Smooth muscle cell (in vitro differentiated cells): ENCODE measurements at regions not wholly inside any gene's neighbourhood (a gene's known extent, or its start where the extent isn't known, plus 50 kb on each side); places are given as distances from the start of the nearest gene placed in this dataset.
A peak's percentile ranks its signal among the peaks of the same experiment; 100 is the strongest.

Experiments used
- DNase-seq: peaks from one replicate; lab custom pipeline; 2025; ENCODE audit not compliant: unreplicated experiment; lab: John Stamatoyannopoulos, UW
- H2AFZ ChIP-seq: fragments of 200-600 bp; sonication (generic); 2 replicates; pipeline ENCODE4 v1.6.0; 2016; ENCODE audit warnings: antibody characterized with exemption, low read depth, mild to moderate bottlenecking
- H3F3A ChIP-seq: fragments of 200-600 bp; sonication (generic); 2 replicates; pipeline ENCODE4 v1.6.0; 2017; ENCODE audit warnings: antibody characterized with exemption, low read depth
- H3K27ac ChIP-seq: fragments of 200-600 bp; sonication (generic); 2 replicates; pipeline ENCODE4 v1.5.1; 2016; ENCODE audit warnings: low read depth, mild to moderate bottlenecking
- H3K27me3 ChIP-seq: fragments of 200-600 bp; sonication (generic); 2 replicates; pipeline ENCODE4 v1.6.1; 2016; ENCODE audit warnings: low read depth, mild to moderate bottlenecking
- H3K36me3 ChIP-seq: fragments of 200-600 bp; sonication (generic); 2 replicates; pipeline ENCODE4 v1.5.1; 2016; ENCODE audit warnings: low read depth
- H3K4me1 ChIP-seq: fragments of 200-600 bp; sonication (generic); 2 replicates; pipeline ENCODE4 v1.5.1; 2016; ENCODE audit warnings: low read depth
- H3K4me2 ChIP-seq: fragments of 200-600 bp; sonication (generic); 2 replicates; pipeline ENCODE4 v1.6.0; 2016; ENCODE audit warnings: mild to moderate bottlenecking
- H3K4me3 ChIP-seq: fragments of 200-600 bp; sonication (generic); 2 replicates; pipeline ENCODE4 v1.5.1; 2016; ENCODE audit warnings: mild to moderate bottlenecking
- H3K79me2 ChIP-seq: fragments of 200-600 bp; sonication (generic); 2 replicates; pipeline ENCODE4 v1.6.0; 2016; ENCODE audit warnings: low read depth, mild to moderate bottlenecking
- H3K9ac ChIP-seq: fragments of 200-600 bp; sonication (generic); 2 replicates; pipeline ENCODE4 v1.6.0; 2016; ENCODE audit warnings: low read depth
- H3K9me3 ChIP-seq: fragments of 200-600 bp; sonication (generic); replicated peaks from 2 replicates; pipeline ENCODE4 v1.5.1; 2016; ENCODE audit warnings: low read depth
- H4K20me1 ChIP-seq: fragments of 200-600 bp; sonication (generic); 2 replicates; pipeline ENCODE4 v1.6.0; 2016; ENCODE audit warnings: low read depth
- WGBS: methylation state at CpG from one replicate; pipeline ENCODE4 v1.1.7; 2016; ENCODE audit warnings: low lambda C conversion rate; 5-methylcytosine and 5-hydroxymethylcytosine counted together
- TF ChIP-seq, protein P1 (sequence below): fragments of 200-600 bp; sonication (generic); IDR thresholded peaks from 2 replicates; pipeline ENCODE4 v1.5.1; 2017; ENCODE audit warnings: borderline replicate concordance, mild to moderate bottlenecking, antibody characterized with exemption; ENCODE audit not compliant: insufficient read depth, poor library complexity, severe bottlenecking

DNA sequence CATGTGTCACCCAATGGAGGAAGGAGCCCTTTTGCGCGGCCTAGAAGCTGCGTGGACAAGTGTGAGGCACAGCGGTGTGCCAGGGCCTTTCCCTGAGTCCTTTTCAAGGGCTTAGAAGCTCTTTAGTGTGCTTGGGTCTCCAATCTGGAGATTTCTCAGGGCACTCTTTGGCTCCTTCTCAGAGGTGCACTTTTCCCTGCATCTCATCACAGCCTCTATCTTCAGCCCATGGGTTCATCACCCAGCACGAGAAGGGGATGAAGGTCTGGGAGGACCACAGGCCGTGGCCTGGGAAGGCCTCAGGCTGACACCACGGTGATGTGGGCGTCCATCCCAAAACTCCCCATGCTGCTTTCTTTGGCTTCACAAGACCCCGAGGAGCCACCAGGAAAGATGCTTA is 233.4 kb downstream of the TEX36 start:
- WGBS = 98% methylated on average over 9 of the region's 9 CpGs
- Histone ChIP-seq H3K4me1 (no peaks in the 10 kb centered on the region), H3K36me3 (no peaks in the 10 kb centered on the region), H3K27me3 (no peaks in the 10 kb centered on the region), H3F3A (no peaks in the 10 kb centered on the region), H3K27ac (no peak overlapping the region), H3K9ac (no peak overlapping the region), H4K20me1 (no peaks in the 10 kb centered on the region), H2AFZ (no peak overlapping the region), H3K4me2 (no peak overlapping the region), H3K9me3 (no peaks in the 10 kb centered on the region), H3K4me3 (no peak overlapping the region), H3K79me2 (no peaks in the 10 kb centered on the region)
- TF ChIP-seq, protein P1, sequence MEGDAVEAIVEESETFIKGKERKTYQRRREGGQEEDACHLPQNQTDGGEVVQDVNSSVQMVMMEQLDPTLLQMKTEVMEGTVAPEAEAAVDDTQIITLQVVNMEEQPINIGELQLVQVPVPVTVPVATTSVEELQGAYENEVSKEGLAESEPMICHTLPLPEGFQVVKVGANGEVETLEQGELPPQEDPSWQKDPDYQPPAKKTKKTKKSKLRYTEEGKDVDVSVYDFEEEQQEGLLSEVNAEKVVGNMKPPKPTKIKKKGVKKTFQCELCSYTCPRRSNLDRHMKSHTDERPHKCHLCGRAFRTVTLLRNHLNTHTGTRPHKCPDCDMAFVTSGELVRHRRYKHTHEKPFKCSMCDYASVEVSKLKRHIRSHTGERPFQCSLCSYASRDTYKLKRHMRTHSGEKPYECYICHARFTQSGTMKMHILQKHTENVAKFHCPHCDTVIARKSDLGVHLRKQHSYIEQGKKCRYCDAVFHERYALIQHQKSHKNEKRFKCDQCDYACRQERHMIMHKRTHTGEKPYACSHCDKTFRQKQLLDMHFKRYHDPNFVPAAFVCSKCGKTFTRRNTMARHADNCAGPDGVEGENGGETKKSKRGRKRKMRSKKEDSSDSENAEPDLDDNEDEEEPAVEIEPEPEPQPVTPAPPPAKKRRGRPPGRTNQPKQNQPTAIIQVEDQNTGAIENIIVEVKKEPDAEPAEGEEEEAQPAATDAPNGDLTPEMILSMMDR = no peak
- DNase-seq = no peak

DNA sequence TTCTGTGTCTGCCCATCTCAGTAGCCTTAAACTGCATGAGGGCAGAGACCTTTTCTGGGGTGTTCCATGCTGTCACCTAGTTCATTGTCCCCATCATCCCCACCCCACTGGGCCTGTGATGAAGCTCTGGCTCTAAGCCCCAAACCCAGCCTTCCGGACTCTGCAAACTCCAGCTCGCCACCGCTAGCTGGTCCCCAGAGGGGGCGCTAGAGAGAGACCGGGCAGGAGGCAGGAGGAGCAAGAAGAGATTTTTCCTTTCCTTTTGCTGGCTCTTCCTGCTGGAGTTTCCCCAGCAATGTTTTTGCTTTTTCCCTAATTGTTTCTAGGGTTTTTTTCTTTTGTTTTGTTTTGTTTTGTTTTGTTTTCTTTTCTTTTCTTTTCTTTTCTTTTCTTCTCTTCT is 234.4 kb downstream of the TEX36 start:
- H3K79me2 ChIP-seq = no peaks in the 10 kb centered on the region
- no peaks in the 10 kb centered on the region for H3K36me3 ChIP-seq
- 11% methylated on average over 5 of the region's 5 CpGs for WGBS
- TF ChIP-seq, protein P1 = peak; percentile 35
- H2AFZ ChIP-seq = no peak overlapping the region
- no peak overlapping the region for H3K4me3 ChIP-seq
- no peak overlapping the region for H3K4me2 ChIP-seq
- H3K9ac ChIP-seq = no peak overlapping the region
- no peak for DNase-seq
- H4K20me1 ChIP-seq = no peaks in the 10 kb centered on the region
- no peak overlapping the region for H3K27ac ChIP-seq
- no peaks in the 10 kb centered on the region for H3K9me3 ChIP-seq
- no peaks in the 10 kb centered on the region for H3F3A ChIP-seq
- no peaks in the 10 kb centered on the region for H3K4me1 ChIP-seq
- H3K27me3 ChIP-seq = no peaks in the 10 kb centered on the region

DNA sequence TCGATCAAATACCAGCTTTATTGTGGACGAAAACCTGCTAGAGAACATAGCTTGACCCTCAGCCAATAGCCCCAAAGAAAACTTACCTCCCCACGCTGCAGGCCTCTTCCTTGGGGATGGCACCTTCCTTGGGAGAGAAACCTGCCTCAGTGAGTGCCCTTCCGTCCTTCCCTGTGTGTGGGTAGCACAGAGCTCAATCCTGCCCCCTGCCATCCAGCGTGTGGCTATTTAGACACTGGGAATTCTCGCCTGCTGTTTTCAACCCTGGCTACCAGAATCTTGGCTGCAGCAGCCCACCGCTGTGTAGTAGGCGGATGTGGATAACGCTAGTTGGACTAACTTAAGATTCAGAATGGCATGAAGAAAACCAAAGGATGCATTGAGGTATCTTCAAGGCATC is 238.2 kb downstream of the TEX36 start:
- DNase-seq = no peak
- H3K79me2 ChIP-seq = no peaks in the 10 kb centered on the region

More for the DNA sequence above, 238.2 kb downstream of the TEX36 start:
- Histone ChIP-seq H3K36me3 (no peaks in the 10 kb centered on the region), H3K27me3 (no peaks in the 10 kb centered on the region), H3K9ac (no peak overlapping the region), H3K4me3 (no peak overlapping the region), H4K20me1 (no peaks in the 10 kb centered on the region), H3F3A (no peaks in the 10 kb centered on the region), H2AFZ (no peak overlapping the region), H3K27ac (no peak overlapping the region), H3K9me3 (no peaks in the 10 kb centered on the region), H3K4me1 (no peaks in the 10 kb centered on the region), H3K4me2 (no peak overlapping the region)
- 82% methylated on average over 9 of the region's 9 CpGs for WGBS
- TF ChIP-seq, protein P1 = no peak
